Effector CD4-positive, alpha-beta T cell (primary cell): ENCODE measurements at regions not wholly inside any gene's neighbourhood (a gene's known extent, or its start where the extent isn't known, plus 50 kb on each side); places are given as distances from the start of the nearest gene placed in this dataset.

Experiments used
- DNase-seq: peaks from one replicate; pipeline ENCODE4 v3.0.0-alpha.2; 2020

DNA sequence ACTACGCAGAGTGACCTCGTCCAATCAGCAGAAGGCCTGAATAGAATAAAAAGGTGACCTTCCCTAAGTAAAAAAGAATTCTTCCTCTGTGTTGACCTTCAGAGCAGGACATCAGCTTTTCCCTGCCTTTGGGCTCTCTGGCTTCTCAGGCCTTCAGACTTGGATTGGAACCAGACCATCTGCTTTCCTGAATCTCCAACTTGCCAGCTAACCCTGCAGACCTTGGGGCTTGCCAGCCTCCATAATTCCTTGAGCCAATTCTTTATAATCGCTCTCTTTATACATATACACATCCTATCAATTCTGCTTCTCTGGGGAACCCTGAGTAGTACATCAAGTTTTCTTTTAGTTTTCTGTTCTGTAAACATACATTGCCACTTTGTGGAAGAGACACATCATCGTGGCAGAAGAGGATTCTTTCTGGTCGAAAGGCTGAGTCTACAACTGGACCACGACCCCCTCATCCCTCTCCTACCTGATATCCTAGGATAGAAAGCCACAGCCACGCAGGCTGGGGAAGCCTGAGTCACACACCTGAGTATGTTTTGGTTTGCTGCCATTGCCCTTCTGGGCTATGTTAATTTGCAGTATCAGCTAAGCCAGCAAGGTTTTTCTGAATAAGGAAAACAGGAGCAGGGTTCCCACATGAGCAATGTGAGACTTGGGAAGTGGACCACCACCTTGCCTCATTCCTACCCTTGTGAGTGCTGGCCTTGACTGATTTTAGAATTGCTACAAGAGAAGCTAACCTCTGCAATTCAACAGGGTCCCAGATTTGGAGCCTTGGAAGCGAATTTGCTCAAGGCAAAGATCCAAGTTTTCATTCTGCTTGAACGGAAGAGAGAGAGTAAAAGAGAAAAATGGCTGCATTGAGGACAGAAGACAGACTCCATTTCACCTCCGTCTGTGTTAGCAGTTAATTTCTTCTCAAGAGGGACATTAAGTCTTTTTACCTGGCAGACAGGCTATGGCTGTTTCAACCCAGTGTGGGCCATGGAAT is 445.2 kb upstream of the FZD8 start:
- DNase-seq: no peak

DNA sequence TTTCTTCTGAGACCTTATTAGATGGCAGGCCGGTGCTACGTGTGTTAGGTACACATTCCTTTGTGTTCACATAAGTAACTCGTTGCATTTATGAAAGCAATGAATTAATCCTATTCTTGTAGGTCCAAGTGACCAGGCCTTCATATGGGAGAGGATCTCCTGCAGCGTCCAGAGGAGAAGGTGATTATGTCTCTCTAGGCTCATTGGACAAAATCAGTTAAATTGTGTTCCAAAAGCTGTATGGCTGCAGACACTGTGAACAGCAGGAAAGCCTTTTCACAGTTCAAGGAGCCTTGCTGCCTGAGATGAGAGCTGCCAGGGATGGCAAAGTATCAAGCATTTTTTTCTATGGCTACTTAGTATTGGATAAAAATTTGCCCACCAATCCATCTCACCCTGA is 433.1 kb upstream of the FZD8 start:
- DNase-seq: no peak

DNA sequence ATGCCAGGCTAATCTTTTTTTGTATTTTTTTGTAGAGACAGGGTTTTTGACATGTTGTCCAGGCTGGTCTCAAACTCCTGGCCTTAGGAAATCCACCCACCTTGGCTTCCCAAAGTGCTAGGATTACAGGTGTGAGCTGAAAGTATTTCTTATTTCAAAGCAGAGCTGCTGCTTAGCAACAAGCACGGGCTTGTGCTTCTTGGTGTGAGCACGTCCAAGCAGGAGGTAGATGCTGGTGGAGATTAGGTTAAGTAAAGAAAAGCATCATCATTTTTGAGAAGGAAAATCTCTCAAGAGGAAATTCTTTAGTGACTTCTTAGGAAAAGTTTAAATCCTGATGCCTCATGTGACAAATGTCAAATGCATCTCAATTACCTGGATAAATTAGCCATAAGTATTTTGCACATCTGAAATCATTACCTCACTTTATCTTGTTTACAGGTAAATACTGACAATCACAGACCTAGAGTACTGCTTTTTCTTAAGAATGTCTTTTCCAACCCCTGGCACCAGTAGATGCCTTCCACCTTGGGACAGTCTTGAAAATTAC is 431.8 kb upstream of the FZD8 start:
- no peak for DNase-seq

DNA sequence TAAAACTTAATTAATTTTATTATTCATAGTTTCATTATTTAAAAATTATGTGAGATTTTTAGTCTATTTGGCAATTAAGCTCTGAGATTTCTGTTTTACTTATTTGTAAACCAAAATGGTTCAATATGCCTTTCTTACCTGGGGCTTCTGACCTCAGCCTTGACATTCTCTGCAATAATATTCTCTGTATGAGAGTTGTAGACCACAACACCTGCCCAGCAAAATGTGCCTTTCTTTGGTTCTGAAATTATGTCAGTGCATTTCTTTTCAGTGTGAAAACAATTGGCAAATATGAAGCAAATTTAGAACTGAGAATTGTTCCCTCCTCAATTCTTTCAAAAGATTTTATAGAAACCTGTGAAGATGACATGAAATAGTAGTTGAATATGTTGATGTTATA is 426.4 kb upstream of the FZD8 start:
- DNase-seq: no peak

DNA sequence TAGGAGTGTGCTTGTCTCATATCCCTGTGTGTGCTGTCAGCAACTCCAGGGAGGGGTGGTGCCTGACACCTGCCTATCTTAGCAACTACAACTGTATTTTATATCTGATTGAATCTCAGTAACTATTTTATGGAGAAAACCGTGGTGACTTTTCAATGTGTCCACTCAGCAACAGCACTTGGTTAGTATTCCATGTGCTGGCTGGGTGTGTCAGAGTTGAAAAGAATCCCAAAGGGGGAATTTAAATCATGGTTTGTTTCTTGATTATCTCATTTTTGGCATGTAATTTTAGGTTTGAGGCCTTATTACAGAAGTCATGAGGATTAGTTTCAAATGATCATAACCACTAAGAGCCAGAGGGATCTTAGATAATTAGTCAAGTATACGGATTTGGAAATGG is 425.7 kb upstream of the FZD8 start:
- DNase-seq: no peak

DNA sequence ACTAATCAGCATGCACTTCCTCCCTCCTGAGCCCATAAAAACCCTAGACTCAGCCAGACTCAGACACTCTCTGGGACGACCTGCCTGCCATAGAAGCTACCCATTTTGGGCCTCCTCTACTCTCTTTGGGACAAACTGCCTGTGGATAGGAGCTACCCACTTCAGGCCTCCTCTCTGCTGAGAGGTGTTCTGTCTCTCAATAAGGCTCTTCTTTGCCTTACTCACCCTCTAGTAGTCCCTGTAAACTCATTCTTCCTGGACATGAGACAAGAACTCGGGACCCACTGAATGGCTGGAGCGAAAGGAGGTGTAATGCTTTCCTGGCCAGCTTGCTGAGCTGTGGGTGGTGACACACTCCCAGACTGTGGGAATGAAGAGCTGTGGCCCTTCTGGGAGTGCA is 424.8 kb upstream of the FZD8 start:
- DNase-seq: no peak

DNA sequence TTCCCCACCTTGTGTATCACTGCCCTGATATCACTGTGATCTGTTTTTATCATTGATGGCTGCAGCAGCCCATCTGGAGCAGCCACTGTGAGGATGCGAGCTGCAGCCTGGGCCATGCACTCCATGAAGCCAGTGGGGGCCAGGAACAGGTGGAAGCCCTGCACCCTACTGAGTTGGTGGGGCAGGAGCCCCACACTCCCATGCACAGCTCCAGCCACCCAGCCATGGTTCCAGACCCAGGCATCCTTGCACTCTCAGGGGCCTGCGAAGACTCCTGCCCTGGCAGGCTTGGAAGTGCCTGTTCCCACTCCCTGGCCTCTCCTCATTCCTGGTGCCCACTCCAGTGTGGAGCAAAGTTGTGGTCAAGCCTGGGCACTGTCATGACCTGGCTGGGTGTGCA is 424.0 kb upstream of the FZD8 start:
- no peak for DNase-seq

DNA sequence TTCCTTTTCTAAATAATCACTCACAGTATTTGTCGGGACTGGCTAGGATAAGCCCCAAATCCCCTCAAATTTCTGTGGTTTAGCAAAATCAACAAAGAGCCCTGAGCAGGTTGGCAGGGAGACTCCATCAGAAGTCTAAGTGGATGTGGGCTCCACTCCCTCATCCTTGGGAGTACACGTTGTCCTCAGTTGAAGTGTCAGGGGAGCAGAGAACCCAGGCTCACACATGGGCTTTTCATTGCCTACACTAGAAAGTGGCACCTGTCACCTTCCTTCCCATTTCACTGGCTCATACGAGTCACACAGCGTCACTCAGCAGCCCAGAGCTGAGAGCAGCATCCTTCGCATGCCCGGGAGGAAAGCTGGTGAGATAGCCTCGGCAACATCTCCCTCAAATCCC is 421.3 kb upstream of the FZD8 start:
- DNase-seq: no peak

DNA sequence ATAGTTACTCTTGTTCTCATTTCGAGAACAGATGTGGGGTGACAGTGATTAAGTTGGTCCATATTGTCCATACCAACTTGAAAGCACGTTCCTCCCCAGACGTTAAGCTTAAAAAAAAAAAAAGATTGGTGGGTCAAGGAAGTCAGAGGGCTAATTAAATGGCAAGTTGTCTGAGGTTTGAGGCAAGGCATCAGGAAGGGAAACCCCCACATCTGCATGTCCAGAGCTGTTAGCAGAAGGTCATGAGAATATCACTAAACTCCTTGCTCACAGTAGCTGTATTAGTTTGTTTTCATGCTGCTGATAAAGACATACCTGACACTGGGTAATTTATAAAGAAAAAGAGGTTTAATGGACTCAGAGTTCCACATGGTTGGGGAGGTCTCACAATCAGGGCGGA is 415.6 kb upstream of the FZD8 start:
- DNase-seq: no peak

DNA sequence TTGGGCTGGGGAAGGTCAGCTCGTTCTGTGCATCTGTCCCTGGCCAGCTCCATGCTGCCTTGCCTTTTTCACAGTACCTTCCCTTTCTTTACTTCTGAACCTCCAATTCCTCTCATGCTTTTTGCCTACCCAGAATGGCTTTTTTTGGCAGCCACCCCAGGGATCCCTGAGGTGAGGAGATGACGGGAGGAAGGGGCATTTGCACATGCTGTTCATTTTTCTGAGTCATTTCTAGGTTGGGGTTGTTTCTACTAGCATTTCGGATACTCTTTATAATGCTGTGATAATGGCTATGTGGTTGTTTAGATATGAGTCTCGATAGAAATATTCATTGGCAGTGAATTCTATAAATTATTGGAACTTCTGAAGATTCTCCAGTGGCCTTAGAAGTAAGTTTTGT is 415.1 kb upstream of the FZD8 start:
- DNase-seq: no peak

DNA sequence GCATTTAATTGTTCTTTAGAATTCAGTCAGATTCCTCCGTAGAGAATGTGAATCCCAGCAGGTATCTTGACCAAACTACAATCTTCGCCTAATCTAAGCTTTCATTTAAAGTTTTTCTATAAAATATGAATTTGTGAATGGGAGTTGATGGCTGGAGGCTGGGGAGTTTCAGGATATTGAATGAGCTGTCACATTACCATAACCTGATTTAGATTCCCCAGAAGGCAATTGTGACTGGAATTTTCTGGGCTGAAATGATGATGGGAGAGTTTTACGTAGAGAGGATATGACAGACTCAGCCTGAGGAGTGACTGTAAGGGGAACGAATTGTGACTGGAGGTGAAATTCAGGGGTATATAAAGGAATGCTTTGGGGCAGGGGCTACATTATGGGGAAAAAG is 411.7 kb upstream of the FZD8 start:
- no peak for DNase-seq

DNA sequence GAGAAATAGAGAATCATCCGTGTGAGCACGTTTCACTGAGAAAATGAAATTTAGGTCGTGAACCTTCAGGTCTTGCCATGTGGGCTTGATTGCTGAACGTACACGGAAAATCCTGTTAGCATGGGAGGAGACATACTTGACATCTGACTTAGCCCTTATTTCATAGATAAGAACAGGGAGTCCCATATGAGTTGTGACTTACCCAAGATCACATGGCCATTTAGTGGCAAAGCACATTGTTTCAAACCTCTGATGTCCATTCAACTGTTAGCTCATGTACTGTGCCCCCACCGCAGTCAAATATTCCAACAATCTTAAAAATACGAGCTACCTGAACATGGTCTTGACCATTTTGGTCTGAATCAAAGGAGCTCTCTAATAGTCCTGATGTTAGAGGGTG is 411.2 kb upstream of the FZD8 start:
- no peak for DNase-seq

DNA sequence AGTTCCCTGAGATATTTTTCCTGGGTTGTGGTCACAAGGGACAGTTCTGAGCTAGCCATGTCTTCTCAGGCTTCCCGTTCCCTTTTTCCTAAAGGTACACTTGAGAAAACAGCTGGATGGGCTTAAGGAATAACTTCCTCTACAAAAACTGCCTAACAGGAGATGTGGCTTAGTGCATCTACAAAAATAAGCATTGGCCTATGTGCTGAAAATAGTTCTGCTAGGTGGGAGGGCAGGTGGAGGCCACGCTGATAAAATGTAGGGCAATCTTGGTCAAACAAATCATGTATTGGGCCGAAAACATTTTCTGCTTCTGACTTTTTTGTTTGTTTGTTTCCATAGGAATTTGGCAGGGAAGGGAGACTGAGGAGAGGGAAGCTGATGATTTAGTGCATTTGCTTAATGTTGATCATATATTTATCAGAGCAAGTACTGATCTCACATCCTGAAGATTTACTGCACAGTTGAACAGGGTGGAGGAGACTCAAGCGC is 409.4 kb upstream of the FZD8 start:
- DNase-seq: no peak

DNA sequence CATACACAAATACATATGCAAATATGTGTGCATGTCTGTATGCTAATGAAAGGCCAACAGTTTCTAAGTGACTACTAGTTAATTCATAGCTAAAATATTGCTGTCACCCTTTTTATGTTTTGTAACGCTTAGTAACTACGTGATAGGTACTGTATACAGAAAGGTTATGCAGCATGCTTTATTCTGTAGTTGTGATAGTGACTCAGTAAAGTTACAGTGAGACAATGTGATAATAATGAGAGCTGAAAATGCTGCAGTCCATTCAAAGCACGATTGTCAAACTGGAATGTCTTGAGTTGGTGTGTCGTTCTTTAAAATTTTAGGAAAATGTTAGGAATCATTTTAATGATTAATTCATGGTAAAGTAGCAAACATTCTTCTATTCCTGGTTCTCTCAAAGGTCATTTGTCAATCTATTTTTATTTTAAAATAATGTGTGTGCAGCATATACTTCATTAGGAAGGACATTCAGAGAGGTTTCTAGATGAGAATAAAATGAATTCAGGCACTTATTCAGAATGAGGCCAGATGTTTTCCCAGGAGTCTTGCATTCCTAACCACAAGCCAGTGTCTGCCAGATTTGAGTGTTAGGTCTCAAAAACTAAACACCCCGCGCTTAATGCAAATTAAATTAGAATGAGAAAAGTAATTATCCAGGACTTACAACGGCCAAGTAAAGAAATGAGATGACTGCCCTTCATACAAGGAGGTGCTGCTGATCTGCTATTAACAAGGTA is 408.8 kb upstream of the FZD8 start:
- DNase-seq: no peak

DNA sequence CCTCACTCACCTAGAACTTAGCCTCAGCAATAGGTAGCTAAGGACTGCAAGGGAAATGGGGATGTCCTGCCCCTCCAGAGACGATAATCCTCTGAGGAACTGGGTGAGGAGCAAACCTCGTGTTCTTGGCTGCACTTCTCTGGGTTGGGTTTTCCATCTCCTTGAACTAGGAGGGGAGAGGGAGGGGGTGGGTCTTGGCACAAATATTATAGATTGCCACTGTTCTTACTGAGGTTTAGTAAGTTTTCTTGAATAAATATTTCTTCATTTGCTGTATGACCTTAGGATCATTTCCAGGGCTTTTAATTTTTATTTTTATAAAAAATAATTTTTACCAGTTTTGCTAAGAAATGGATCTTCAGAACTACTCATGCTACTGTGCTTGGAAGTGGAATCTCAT is 406.7 kb upstream of the FZD8 start:
- no peak for DNase-seq

DNA sequence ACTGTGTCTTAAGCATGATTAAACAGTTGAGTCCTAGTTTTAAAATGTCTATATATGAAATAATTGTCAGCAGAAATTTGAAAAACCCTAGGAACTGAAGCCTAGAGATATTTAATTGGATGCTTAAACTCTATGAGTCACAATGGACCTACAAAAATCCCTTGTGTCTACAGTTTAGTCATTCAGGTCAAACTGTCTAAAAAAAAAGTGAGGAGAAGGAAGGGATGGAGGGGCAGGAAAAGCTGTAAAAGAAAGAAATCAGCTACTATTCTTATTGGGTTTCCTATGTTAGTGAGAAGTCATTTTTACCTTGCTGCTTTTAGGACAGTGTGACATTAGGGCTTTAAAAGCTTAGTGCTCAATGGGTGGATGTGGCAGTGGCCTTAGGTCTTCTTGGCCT is 406.1 kb upstream of the FZD8 start:
- no peak for DNase-seq

DNA sequence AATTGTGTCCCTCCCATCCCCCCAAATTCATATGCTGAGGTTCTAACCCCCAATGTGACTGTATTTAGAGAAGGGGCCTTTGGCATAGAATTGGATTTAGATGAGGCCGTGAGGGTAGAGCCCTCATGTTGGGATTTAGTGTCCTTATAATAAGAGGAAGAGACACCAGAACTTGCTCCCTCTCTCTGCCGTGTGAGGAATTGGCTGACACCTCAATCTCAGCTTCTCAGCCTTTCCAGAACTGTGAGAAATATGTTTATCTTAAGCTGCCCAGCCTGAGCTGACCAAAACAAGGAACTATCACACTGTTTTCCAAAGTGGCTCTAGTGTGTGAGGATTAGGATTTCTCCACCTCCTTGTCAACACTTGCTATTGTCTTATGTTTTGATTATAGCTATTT is 400.0 kb upstream of the FZD8 start:
- DNase-seq: no peak

DNA sequence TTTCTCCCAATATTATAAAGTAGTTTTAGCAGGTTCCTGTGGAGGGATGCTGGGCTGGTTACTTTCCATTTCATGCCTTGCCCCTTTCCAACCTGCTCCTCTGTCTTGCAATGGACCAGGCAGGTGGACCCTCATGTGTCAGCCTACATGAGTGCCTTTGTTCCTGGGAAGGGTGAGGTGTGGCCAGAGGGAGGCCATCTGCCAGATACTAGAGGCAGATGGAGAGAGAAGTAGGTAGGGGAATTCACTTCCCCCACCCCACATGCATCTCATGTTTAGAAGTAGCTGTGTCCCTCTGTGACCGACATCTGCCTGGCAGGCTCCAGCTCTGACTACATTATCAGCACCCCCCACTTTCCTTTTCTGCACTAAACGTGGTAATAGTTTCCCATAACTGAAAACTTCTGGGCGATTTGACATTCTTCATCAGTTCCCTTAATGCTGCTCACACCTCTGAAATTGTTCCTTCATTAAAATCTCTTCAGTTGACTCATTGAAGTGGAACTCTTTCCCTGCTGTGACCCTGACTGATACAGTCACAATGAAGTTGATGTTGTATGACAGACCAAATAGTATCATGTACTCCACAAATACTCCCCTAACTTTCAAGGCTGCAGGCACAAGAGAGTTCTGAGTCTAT is 396.3 kb upstream of the FZD8 start:
- DNase-seq: no peak

DNA sequence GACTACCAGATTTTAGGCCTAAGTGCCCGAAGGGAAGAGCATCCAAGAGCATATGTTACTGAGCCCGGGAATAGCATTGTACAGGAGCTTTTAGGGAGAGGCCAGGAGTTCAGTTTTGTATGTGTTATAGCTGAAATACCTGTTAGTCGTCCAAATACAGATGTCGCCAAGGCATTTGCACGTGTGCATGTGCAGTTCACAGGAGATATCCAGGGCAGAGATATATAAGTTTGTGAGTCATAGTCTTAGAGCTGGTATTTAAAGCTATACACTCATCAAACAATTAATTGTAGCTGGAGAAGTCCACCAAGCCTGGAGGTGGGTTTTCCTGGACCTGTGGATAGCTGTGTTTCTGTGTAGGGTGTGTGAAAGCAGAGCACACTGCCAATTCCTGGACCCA is 394.0 kb upstream of the FZD8 start:
- no peak for DNase-seq

DNA sequence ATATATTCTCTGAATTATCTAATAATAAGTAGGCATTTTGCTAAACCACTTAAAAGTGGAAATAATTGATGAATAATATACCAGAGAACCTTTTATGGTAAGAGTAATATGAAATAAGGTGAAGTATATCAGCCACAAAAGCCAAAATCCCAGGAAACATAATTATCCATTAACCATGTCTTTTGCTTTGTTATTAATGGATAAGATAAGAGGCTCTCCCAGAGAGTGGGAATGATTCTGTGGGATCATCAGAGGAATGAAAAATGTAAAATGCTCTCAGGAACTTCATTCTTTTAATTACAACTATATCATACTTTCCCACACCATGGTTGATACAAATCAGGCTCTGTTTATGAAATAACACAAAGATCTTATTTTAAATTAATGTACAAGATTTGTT is 391.7 kb upstream of the FZD8 start:
- DNase-seq: no peak

DNA sequence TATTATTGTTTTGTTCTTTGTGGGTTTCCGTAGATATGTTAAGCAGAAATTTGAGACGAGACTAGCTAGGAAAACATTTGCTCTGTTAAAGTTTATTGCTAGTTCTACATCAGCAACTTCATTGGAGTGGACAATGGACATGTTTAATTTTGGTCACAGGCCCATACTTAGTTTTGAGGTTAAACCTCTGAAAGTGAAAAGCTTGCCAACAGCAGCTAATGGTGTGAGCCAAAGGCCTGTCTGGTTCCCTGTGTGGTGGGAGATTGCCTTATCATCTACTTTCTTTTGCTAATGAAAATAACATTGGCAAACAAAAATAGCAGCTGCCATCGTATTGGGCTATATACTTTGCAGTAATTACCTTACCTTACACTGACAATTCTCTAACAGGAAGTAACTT is 388.4 kb upstream of the FZD8 start:
- no peak for DNase-seq

DNA sequence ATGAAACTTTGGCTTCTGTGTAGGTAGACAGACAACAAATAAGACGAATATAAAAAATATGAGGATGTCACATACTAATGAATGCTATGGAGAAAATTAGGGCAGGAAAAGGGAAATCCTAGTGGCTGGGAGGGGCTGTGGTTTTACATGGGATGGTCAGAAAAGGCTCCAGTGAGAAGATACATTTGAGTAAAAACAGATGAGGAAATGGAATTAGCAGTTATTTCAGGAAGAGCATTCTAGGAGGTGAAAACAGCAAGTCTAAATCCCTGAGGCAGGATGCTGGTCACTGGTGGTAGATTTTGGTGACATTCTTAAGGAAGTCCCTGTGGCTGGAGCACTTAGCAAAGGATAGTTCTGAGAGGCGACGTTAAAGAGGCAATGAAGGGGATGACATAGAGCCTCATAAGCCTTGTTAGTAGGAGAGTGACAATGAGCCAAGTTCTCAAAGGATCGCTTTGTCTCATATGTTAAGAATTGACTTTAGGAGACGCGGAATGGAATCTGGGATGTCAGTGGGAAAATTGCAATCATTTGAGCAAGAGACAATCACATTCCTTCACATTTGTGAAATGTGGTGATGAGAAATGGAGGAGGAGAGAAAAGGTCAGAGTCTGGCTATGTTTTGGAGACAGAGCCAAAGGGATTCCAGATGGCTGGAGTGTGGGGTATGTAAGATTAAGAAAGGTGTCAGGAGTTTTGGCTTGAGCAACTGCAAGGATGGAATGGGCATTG is 384.7 kb upstream of the FZD8 start:
- no peak for DNase-seq

DNA sequence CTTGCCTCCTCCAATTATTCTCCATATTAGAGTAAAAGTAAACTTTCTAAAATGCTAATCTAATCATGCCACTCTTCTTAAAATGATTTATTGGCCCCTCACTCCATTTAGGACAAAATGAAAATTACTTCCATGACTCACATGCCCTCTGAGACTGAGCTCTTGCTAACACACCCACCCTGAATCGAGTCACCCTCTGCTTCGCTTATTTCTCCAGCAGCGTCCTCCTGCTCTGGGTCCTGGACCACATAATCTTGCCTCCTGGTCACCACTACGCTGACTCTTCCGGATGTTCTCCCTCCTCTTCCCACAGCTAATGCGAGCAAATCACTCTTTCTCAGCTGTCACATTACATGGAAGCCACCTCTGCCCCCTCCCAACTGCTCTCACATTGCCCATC is 384.0 kb upstream of the FZD8 start:
- DNase-seq: no peak
